ENCODE measurements at regions not wholly inside any gene's neighbourhood (a gene's known extent, or its start where the extent isn't known, plus 50 kb on each side); places are given as distances from the start of the nearest gene placed in this dataset.

DNA sequence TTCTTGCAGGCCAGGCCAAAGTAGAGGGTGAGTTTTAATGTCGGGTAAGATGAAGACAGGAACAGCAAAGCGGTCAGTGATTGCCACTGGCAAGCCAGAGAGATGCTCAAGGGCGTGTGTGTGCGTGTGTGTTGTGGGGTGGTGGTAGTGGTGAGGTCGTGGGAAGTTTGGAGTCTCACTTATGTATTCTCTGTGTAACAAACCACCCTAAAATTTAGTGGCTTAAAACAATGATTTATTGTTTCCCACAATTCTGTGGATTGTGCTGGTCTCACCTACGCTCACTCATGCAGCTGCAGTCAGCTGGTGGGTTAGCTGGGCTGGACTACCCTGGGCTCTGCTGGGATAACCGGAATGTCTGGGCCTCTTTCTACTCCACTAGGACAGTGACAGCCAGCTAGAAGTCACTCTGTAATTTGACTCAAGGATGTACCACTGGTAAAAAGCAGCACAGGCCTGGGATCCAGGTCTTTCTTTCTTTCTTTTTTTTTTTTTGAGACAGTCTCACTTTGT is 50.9 kb upstream of the BHLHE40 start:
- H2BK12ac ChIP-seq (ENCODE audit: low read length in 2 of 2): no peak overlapping the region
- DNase-seq: no peak
- H4K8ac ChIP-seq (ENCODE audit: low read length): no peak overlapping the region
- H3K36me3 ChIP-seq (ENCODE audit: control insufficient read depth in 1 of 2, insufficient read depth in 2 of 2, low read depth in 1 of 2, low read length in 2 of 2): no peaks in the 10 kb centered on the region
- H3K9ac ChIP-seq (ENCODE audit: low read length): no peak overlapping the region
- H3K79me1 ChIP-seq (replicated peaks; ENCODE audit: low read length, poor library complexity, severe bottlenecking): no peaks in the 10 kb centered on the region
- H3K27ac ChIP-seq (ENCODE audit: low read length, poor library complexity, severe bottlenecking): no peak overlapping the region
- no peak overlapping the region for H3K4me3 ChIP-seq (ENCODE audit: insufficient read depth in 1 of 2, low read depth in 1 of 2, low read length in 2 of 2)
- no peak overlapping the region for H2BK5ac ChIP-seq (ENCODE audit: low read depth, low read length, poor library complexity, severe bottlenecking)
- no peak overlapping the region for H4K91ac ChIP-seq (ENCODE audit: low read length)
- no peak overlapping the region for H2AK5ac ChIP-seq (ENCODE audit: low read length, severe bottlenecking)
- H3K9me3 ChIP-seq (ENCODE audit: control insufficient read depth, low read length): no peaks in the 10 kb centered on the region
- no peak overlapping the region for H3K4me2 ChIP-seq (ENCODE audit: low read length, poor library complexity, severe bottlenecking)
- H3K18ac ChIP-seq (ENCODE audit: low read depth in 1 of 2, low read length in 2 of 2): no peak overlapping the region
- H3K4ac ChIP-seq (ENCODE audit: low read depth in 1 of 2, low read length in 2 of 2): no peak overlapping the region
- H3K27me3 ChIP-seq (ENCODE audit: control insufficient read depth in 1 of 2, insufficient read depth in 1 of 2, low read length in 2 of 2): no peaks in the 10 kb centered on the region
- H3K4me1 ChIP-seq (ENCODE audit: control insufficient read depth, insufficient read depth, low read depth, low read length): peaks cover 2% of the 10 kb centered on the region
- H3K23ac ChIP-seq (ENCODE audit: low read length in 2 of 2): no peak overlapping the region
- 95% methylated on average over 6 of the region's 7 CpGs for WGBS
- no peak overlapping the region for H2BK120ac ChIP-seq (ENCODE audit: low read depth, low read length)
- H2AFZ ChIP-seq (ENCODE audit: low read depth, low read length): no peak overlapping the region
- H3K14ac ChIP-seq (ENCODE audit: low read length in 2 of 2): no peak overlapping the region
- no peak overlapping the region for H2BK15ac ChIP-seq (ENCODE audit: low read depth, poor library complexity, severe bottlenecking)

All from mesenchymal stem cell (in vitro differentiated cells and primary cell).